ENCODE measurements at regions not wholly inside any gene's neighbourhood (a gene's known extent, or its start where the extent isn't known, plus 50 kb on each side); places are given as distances from the start of the nearest gene placed in this dataset.

- H3K9me3 ChIP-seq, result no peaks in the 10 kb centered on the region
- no peaks in the 10 kb centered on the region for H3K4me1 ChIP-seq
- no peak for DNase-seq
- intact Hi-C loops (cut with micrococcal nuclease; ENCODE audit: unreplicated experiment), result no loop called here
- peaks cover 10% of the 10 kb centered on the region for H3K27me3 Mint-ChIP-seq (ENCODE audit: insufficient read depth, unreplicated experiment)
- no peaks in the 10 kb centered on the region for H3K27me3 ChIP-seq (replicated peaks; ENCODE audit: control insufficient read depth, insufficient read depth, low read length)
- H3K27ac Mint-ChIP-seq (ENCODE audit: unreplicated experiment), result no peak overlapping the region
- no peak for TF ChIP-seq CTCF (IDR thresholded peaks at IDR 0.05; ENCODE audit: insufficient read depth in 1 of 2, low read depth in 1 of 2, low read length in 1 of 2, severe bottlenecking in 1 of 2, unreplicated experiment in 1 of 2)
- CTCF ChIA-PET, result no interaction called here
- H3K4me1 Mint-ChIP-seq (ENCODE audit: low read depth, unreplicated experiment), result no peaks in the 10 kb centered on the region
- no peaks in the 10 kb centered on the region for H3K36me3 ChIP-seq (ENCODE audit: control insufficient read depth, insufficient read depth, low read length)
- H3K36me3 Mint-ChIP-seq (ENCODE audit: insufficient read depth, unreplicated experiment), result no peaks in the 10 kb centered on the region
- POLR2A ChIA-PET, result no interaction called here
- H3K4me3 Mint-ChIP-seq (ENCODE audit: unreplicated experiment), result no peak overlapping the region
- no TSS peak for BruUV-seq (replicated peaks)
- H3K4me3 ChIP-seq (ENCODE audit: low read depth, low read length), result no peak overlapping the region
- no peaks in the 10 kb centered on the region for H3K9me3 Mint-ChIP-seq (ENCODE audit: unreplicated experiment)
These were observed 229.8 kb downstream of the SOD2 start for GRCh38 chr6:159463119-159463829.

GRCh38 chr6:159462431-159462830 is 230.6 kb downstream of the SOD2 start:
- Histone ChIP-seq H3K4me3 (ENCODE audit: low read depth, low read length) (no peak overlapping the region), H3K9me3 (no peaks in the 10 kb centered on the region), H3K36me3 (ENCODE audit: control insufficient read depth, insufficient read depth, low read length) (no peaks in the 10 kb centered on the region), H3K4me1 (no peaks in the 10 kb centered on the region), H3K27me3 (replicated peaks; ENCODE audit: control insufficient read depth, insufficient read depth, low read length) (no peaks in the 10 kb centered on the region)
- H3K27me3 Mint-ChIP-seq (ENCODE audit: insufficient read depth, unreplicated experiment), result peaks cover 10% of the 10 kb centered on the region
- no peak for DNase-seq
- intact Hi-C loops (cut with micrococcal nuclease; ENCODE audit: unreplicated experiment), result no loop called here
- TF ChIP-seq CTCF (IDR thresholded peaks at IDR 0.05; ENCODE audit: insufficient read depth in 1 of 2, low read depth in 1 of 2, low read length in 1 of 2, severe bottlenecking in 1 of 2, unreplicated experiment in 1 of 2), result no peak
- no peak overlapping the region for H3K4me3 Mint-ChIP-seq (ENCODE audit: unreplicated experiment)
- no peak overlapping the region for H3K27ac Mint-ChIP-seq (ENCODE audit: unreplicated experiment)
- H3K9me3 Mint-ChIP-seq (ENCODE audit: unreplicated experiment), result no peaks in the 10 kb centered on the region
- H3K36me3 Mint-ChIP-seq (ENCODE audit: insufficient read depth, unreplicated experiment), result no peaks in the 10 kb centered on the region
- ChIA-PET POLR2A (no interaction called here), CTCF (no interaction called here)
- no peaks in the 10 kb centered on the region for H3K4me1 Mint-ChIP-seq (ENCODE audit: low read depth, unreplicated experiment)
- BruUV-seq (replicated peaks), result no TSS peak

GRCh38 chr6:159461998-159462397 is 231.0 kb downstream of the SOD2 start:
- no peak for TF ChIP-seq CTCF (IDR thresholded peaks at IDR 0.05; ENCODE audit: insufficient read depth in 1 of 2, low read depth in 1 of 2, low read length in 1 of 2, severe bottlenecking in 1 of 2, unreplicated experiment in 1 of 2)
- Mint-ChIP-seq H3K4me3 (ENCODE audit: unreplicated experiment) (no peak overlapping the region), H3K27me3 (ENCODE audit: insufficient read depth, unreplicated experiment) (peaks cover 6% of the 10 kb centered on the region), H3K36me3 (ENCODE audit: insufficient read depth, unreplicated experiment) (no peaks in the 10 kb centered on the region), H3K4me1 (ENCODE audit: low read depth, unreplicated experiment) (no peaks in the 10 kb centered on the region), H3K9me3 (ENCODE audit: unreplicated experiment) (no peaks in the 10 kb centered on the region), H3K27ac (ENCODE audit: unreplicated experiment) (no peak overlapping the region)
- H3K27me3 ChIP-seq (replicated peaks; ENCODE audit: control insufficient read depth, insufficient read depth, low read length), result no peaks in the 10 kb centered on the region
- POLR2A ChIA-PET, result no interaction called here
- CTCF ChIA-PET, result no interaction called here
- H3K36me3 ChIP-seq (ENCODE audit: control insufficient read depth, insufficient read depth, low read length), result no peaks in the 10 kb centered on the region
- no peaks in the 10 kb centered on the region for H3K9me3 ChIP-seq
- no peak overlapping the region for H3K4me3 ChIP-seq (ENCODE audit: low read depth, low read length)
- no TSS peak for BruUV-seq (replicated peaks)
- no peaks in the 10 kb centered on the region for H3K4me1 ChIP-seq
- no peak for DNase-seq
- intact Hi-C loops (cut with micrococcal nuclease; ENCODE audit: unreplicated experiment), result no loop called here

All from Caco-2 (cell line).